Fibroblast of pulmonary artery (primary cell): ENCODE measurements at regions not wholly inside any gene's neighbourhood (a gene's known extent, or its start where the extent isn't known, plus 50 kb on each side); places are given as distances from the start of the nearest gene placed in this dataset.

Experiments used
- DNase-seq: peaks from one replicate; pipeline ENCODE4 v3.0.0-alpha.2; 2010; ENCODE audit warnings: low read depth
- H3K4me3 ChIP-seq: replicated peaks from 2 replicates; pipeline ENCODE4 v1.5.1; 2011; ENCODE audit warnings: low read depth, mild to moderate bottlenecking, control low read depth, low read length, moderate library complexity
- TF ChIP-seq, protein P1 (sequence below): IDR thresholded peaks from 2 replicates; pipeline ENCODE4 v1.5.1; 2011; ENCODE audit warnings: mild to moderate bottlenecking, control low read depth, low read length, inconsistent platforms; ENCODE audit errors: missing control alignments

DNA sequence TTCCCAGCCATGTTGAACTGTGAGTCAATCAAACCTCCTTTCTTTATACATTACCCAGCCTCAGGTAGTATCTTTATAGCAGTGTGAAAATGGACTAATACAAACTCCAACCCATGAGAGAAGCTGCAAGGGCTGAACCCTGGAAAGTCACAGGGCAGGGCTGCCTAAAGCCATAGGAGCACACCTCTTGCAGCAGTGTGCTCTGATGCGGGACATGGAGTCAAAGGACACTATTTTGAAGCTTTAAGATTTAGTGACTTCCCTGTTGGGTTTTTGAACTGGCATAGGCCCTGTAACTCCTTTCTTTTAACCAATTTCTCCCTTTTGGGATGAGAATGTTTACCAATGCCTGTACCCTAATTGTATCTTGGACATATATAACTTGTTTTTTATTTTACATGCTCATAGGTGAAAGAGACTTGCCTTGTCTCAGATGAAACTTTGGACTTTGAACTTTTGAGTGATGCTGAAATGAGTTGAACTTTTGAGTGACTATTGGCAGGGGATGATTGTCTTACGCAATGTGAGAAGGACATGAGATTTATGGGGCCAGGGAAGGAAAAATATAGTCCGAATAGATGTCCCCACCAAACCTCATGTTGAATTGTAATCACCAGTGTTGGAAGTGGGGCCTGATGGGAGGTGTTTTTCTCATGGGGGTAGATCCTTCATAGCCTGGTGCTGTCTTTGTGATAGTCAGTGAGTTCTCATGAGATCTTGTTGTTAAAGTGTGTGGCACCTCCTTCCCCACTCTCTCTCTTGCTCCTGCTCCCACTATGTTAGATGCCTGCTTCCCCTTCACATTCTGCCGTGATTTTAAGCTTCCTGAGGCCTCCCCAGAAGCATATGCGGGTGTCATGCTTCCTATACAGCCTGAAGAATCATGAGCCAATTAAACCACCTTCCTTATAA is 159.5 kb upstream of the SPEF2 start:
- H3K4me3 ChIP-seq, result no peak overlapping the region
- no peak for DNase-seq
- TF ChIP-seq, protein P1, sequence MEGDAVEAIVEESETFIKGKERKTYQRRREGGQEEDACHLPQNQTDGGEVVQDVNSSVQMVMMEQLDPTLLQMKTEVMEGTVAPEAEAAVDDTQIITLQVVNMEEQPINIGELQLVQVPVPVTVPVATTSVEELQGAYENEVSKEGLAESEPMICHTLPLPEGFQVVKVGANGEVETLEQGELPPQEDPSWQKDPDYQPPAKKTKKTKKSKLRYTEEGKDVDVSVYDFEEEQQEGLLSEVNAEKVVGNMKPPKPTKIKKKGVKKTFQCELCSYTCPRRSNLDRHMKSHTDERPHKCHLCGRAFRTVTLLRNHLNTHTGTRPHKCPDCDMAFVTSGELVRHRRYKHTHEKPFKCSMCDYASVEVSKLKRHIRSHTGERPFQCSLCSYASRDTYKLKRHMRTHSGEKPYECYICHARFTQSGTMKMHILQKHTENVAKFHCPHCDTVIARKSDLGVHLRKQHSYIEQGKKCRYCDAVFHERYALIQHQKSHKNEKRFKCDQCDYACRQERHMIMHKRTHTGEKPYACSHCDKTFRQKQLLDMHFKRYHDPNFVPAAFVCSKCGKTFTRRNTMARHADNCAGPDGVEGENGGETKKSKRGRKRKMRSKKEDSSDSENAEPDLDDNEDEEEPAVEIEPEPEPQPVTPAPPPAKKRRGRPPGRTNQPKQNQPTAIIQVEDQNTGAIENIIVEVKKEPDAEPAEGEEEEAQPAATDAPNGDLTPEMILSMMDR, result no peak

DNA sequence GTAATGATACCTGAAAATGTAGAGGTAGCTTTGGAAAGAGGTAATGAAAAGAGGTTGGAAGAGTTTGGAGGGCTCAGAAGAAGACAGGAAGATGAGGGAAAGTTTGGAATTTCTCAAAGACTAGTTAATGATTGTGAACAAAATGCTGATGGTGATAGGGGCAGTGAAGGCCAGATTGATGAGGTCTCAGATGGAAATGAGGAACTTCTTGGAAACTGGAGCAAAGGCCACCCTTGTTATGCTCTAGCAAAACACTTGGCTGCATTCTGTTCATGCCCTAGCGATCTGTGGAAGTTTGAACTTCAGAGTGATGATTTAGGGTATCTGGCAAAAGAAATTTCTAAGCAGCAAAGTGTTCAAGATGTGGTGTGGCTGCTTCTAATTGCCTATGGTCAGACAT is 161.2 kb upstream of the SPEF2 start:
- no peak for DNase-seq
- TF ChIP-seq, protein P1, result no peak
- H3K4me3 ChIP-seq, result no peak overlapping the region

DNA sequence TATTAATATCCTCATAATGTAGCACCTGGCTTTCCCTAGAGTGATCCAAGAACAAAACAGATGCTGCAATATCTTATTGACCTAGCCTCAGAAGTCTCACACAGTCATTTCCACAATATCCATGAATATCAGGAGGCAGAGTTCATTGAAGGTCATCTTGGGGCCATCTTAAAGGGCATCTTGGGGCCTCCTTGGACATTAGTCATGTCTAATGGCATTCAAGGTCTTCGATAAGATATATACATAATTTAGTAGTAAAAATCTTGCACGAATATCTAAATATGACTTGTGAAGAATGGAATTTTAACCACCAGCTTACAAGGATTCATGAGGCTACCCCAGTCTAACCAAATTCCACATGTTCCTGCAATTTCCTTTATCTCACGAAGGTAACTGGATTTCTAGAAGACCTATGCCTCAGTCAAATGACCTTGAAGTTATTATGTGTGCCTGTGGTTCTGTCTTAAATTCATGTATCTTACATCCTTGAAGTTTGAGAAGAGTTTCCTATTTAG is 163.6 kb upstream of the SPEF2 start:
- H3K4me3 ChIP-seq, result no peak overlapping the region
- TF ChIP-seq, protein P1, result no peak
- DNase-seq, result no peak

GRCh38 chr5:35443803-35444595 is 173.7 kb upstream of the SPEF2 start:
- no peak overlapping the region for H3K4me3 ChIP-seq
- no peak for DNase-seq
- TF ChIP-seq, protein P1, result no peak

GRCh38 chr5:35442885-35443639 is 174.6 kb upstream of the SPEF2 start:
- DNase-seq, result no peak
- TF ChIP-seq, protein P1, result no peak
- no peak overlapping the region for H3K4me3 ChIP-seq

GRCh38 chr5:35440409-35440808 is 177.3 kb upstream of the SPEF2 start:
- H3K4me3 ChIP-seq, result no peak overlapping the region
- TF ChIP-seq, protein P1, result no peak
- no peak for DNase-seq
